Upper lobe of left lung (tissue), 6 donors: ENCODE measurements at regions not wholly inside any gene's neighbourhood (a gene's known extent, or its start where the extent isn't known, plus 50 kb on each side); places are given as distances from the start of the nearest gene placed in this dataset.

Source experiments
- ATAC-seq, 2 donors: fragments of 200-7000 bp; cut with Tn5 transposase; one replicate each; pipeline ENCODE4 v1.9.1; 2022; ENCODE audit warnings: mild to moderate bottlenecking in 2 of 2, moderate library complexity in 2 of 2; ENCODE audit not compliant: low FRiP score in 2 of 2
- DNase-seq, 2 donors: peaks; one replicate each; pipeline ENCODE4 v3.0.0-alpha.2; 2019 to 2020
- H3K27ac ChIP-seq, 4 donors: fragments of 200-600 bp; sonication (generic); one replicate each; pipeline ENCODE4 v1.5.1; 2016 to 2019
- H3K27me3 ChIP-seq, 4 donors: fragments of 200-600 bp; sonication (generic); one replicate each; pipeline ENCODE4 v1.5.1; 2017 to 2019
- H3K36me3 ChIP-seq, 4 donors: fragments of 200-600 bp; sonication (generic); one replicate each; pipeline ENCODE4 v1.5.1; 2016 to 2019
- H3K4me1 ChIP-seq, 4 donors: fragments of 200-600 bp; sonication (generic); one replicate each; pipeline ENCODE4 v1.5.1; 2018 to 2019
- H3K4me3 ChIP-seq, 4 donors: fragments of 200-600 bp; sonication (generic); one replicate each; pipeline ENCODE4 v1.5.1; 2017 to 2019; ENCODE audit warnings: mild to moderate bottlenecking in 2 of 4, moderate library complexity in 1 of 4
- H3K9me3 ChIP-seq, 4 donors: fragments of 200-600 bp; sonication (generic); one replicate each; pipeline ENCODE4 v1.5.1; 2018 to 2019
- CTCF ChIP-seq, 6 experiments: fragments of 450-650 bp in 4 of 6; fragments of 200-600 bp in 2 of 6; sonication (generic) in 2 of 6; IDR thresholded peaks; one replicate each; pipeline ENCODE4 v1.5.1; 2016 to 2019; ENCODE audit warnings: antibody characterized with exemption in 6 of 6
- EP300 ChIP-seq, 4 donors: sonication (generic); formaldehyde crosslinking; IDR thresholded peaks; one replicate each; pipeline ENCODE4 v1.5.1; 2017; ENCODE audit warnings: antibody characterized with exemption in 4 of 4, control low read depth in 2 of 4
- POLR2A ChIP-seq, 4 donors: fragments of 450-650 bp; IDR thresholded peaks; one replicate each; pipeline ENCODE4 v1.5.1; 2016 to 2017; ENCODE audit warnings: antibody characterized with exemption in 4 of 4, mild to moderate bottlenecking in 2 of 4
- POLR2AphosphoS5 ChIP-seq, 2 donors: sonication (generic); formaldehyde crosslinking; IDR thresholded peaks; one replicate each; pipeline ENCODE4 v1.5.1; 2017; ENCODE audit warnings: antibody characterized with exemption in 2 of 2
- WGBS, 2 donors: methylation state at CpG; one replicate each; pipeline ENCODE4 v1.1.5; 2017 to 2018; 5-methylcytosine and 5-hydroxymethylcytosine counted together
- donor health status: DM: no; HTN: no; CAD: no; lungs with moderate emphysema.
- donor health status: DM: no; HTN: yes; CAD: no; lungs with severe emphysema.

- no peak overlapping the region for H3K27ac ChIP-seq
- no peaks in the 10 kb centered on the region for H3K4me1 ChIP-seq
- no peaks in the 10 kb centered on the region for H3K36me3 ChIP-seq
- peaks cover 0 to 3% (median 0%) of the 10 kb centered on the region in 4 donors for H3K9me3 ChIP-seq
- no peaks in the 10 kb centered on the region for H3K27me3 ChIP-seq
- no peak for ATAC-seq
- 91% methylated on average over 2 of the region's 2 CpGs for WGBS, 2 donors
- no peak for DNase-seq
- TF ChIP-seq EP300 (IDR thresholded peaks at IDR 0.05) (no peak), CTCF (IDR thresholded peaks at IDR 0.05) (no peak), POLR2A (IDR thresholded peaks at IDR 0.05) (no peak), POLR2AphosphoS5 (IDR thresholded peaks at IDR 0.05) (no peak)
- H3K4me3 ChIP-seq = no peak overlapping the region
Observed at GRCh38 chr4:45316257-45316656, 589.9 kb upstream of the GNPDA2 start.

- Histone ChIP-seq H3K4me1 (no peaks in the 10 kb centered on the region), H3K9me3 (no peaks in the 10 kb centered on the region), H3K36me3 (no peaks in the 10 kb centered on the region), H3K4me3 (no peak overlapping the region), H3K27me3 (no peaks in the 10 kb centered on the region), H3K27ac (no peak overlapping the region)
- 80 to 90% methylated on average over 1 of the region's 1 CpG for WGBS, 2 donors
- TF ChIP-seq POLR2AphosphoS5 (IDR thresholded peaks at IDR 0.05) (no peak), POLR2A (IDR thresholded peaks at IDR 0.05) (no peak), CTCF (IDR thresholded peaks at IDR 0.05) (no peak)
- ATAC-seq (no peak), DNase-seq (no peak)
Observed at GRCh38 chr4:45302828-45303227, 576.5 kb upstream of the GNPDA2 start.

GRCh38 chr4:45294464-45294863 is 568.1 kb upstream of the GNPDA2 start:
- DNase-seq (no peak), ATAC-seq (no peak)
- no peak overlapping the region for H3K4me3 ChIP-seq
- 36 to 37% methylated on average over 1 of the region's 1 CpG for WGBS, 2 donors
- TF ChIP-seq CTCF (IDR thresholded peaks at IDR 0.05) (no peak), POLR2A (IDR thresholded peaks at IDR 0.05) (no peak), POLR2AphosphoS5 (IDR thresholded peaks at IDR 0.05) (no peak), EP300 (IDR thresholded peaks at IDR 0.05) (no peak)
- H3K9me3 ChIP-seq = no peaks in the 10 kb centered on the region
- no peaks in the 10 kb centered on the region for H3K4me1 ChIP-seq
- no peak overlapping the region for H3K27ac ChIP-seq
- H3K36me3 ChIP-seq = no peaks in the 10 kb centered on the region
- no peaks in the 10 kb centered on the region for H3K27me3 ChIP-seq

- Histone ChIP-seq H3K4me1 (no peaks in the 10 kb centered on the region), H3K36me3 (no peaks in the 10 kb centered on the region), H3K4me3 (no peak overlapping the region), H3K27ac (no peak overlapping the region), H3K27me3 (no peaks in the 10 kb centered on the region), H3K9me3 (no peaks in the 10 kb centered on the region)
- ATAC-seq (peak in 1 of 2 donors; percentile 34), DNase-seq (no peak)
- TF ChIP-seq CTCF (IDR thresholded peaks at IDR 0.05) (no peak), EP300 (IDR thresholded peaks at IDR 0.05) (no peak), POLR2A (IDR thresholded peaks at IDR 0.05) (no peak), POLR2AphosphoS5 (IDR thresholded peaks at IDR 0.05) (no peak)
- 78 to 86% methylated on average over 6 of the region's 6 CpGs for WGBS, 2 donors
Observed at GRCh38 chr4:45293335-45293734, 567.0 kb upstream of the GNPDA2 start.

GRCh38 chr4:45292844-45293243 is 566.5 kb upstream of the GNPDA2 start:
- 86 to 94% methylated on average over 1 to 4 of the region's 4 CpGs for WGBS, 2 donors
- H3K9me3 ChIP-seq = no peaks in the 10 kb centered on the region
- H3K27me3 ChIP-seq = no peaks in the 10 kb centered on the region
- DNase-seq = no peak
- H3K4me1 ChIP-seq = no peaks in the 10 kb centered on the region
- no peaks in the 10 kb centered on the region for H3K36me3 ChIP-seq
- no peak overlapping the region for H3K27ac ChIP-seq
- no peak overlapping the region for H3K4me3 ChIP-seq
- TF ChIP-seq CTCF (IDR thresholded peaks at IDR 0.05) (no peak), POLR2AphosphoS5 (IDR thresholded peaks at IDR 0.05) (no peak), EP300 (IDR thresholded peaks at IDR 0.05) (no peak), POLR2A (IDR thresholded peaks at IDR 0.05) (no peak)
- ATAC-seq = peak; percentile 29 to 59
